ENCODE measurements at regions not wholly inside any gene's neighbourhood (a gene's known extent, or its start where the extent isn't known, plus 50 kb on each side); places are given as distances from the start of the nearest gene placed in this dataset.
"Not testable (repeated sequence)": the region's sequence is repeated elsewhere in the genome, so short reads cannot be mapped to it uniquely, and the experiment has no call there.

GRCh38 chr18:67134911-67135310 lies 381.6 kb downstream of the DSEL start:
- H3K36me3 ChIP-seq (replicated peaks): no peaks in the 10 kb centered on the region
- no peak overlapping the region for H3K27ac ChIP-seq
- in situ Hi-C loops (cut with HindIII; ENCODE audit: low pct_ligation_motif_present, low sequenced_read_pairs): no loop called here
- TF ChIP-seq CTCF (IDR thresholded peaks at IDR 0.05; ENCODE audit: low read depth, low read length, missing control alignments): no peak
- H3K27me3 ChIP-seq (replicated peaks): no peaks in the 10 kb centered on the region
- no peak for DNase-seq
- no peak overlapping the region for H3K4me3 ChIP-seq (ENCODE audit: low read depth, low read length)

- no peak for TF ChIP-seq CTCF (IDR thresholded peaks at IDR 0.05; ENCODE audit: low read depth, low read length, missing control alignments)
- in situ Hi-C loops (cut with HindIII; ENCODE audit: low pct_ligation_motif_present, low sequenced_read_pairs): no loop called here
- DNase-seq: no peak
These were observed 382.9 kb downstream of the DSEL start for GRCh38 chr18:67133669-67134068.

GRCh38 chr18:67132919-67133318 lies 383.6 kb downstream of the DSEL start:
- Histone ChIP-seq H3K27me3 (replicated peaks) (no peaks in the 10 kb centered on the region), H3K4me3 (ENCODE audit: low read depth, low read length) (no peak overlapping the region), H3K36me3 (replicated peaks) (no peaks in the 10 kb centered on the region), H3K27ac (no peak overlapping the region)
- no peak for DNase-seq
- in situ Hi-C loops (cut with HindIII; ENCODE audit: low pct_ligation_motif_present, low sequenced_read_pairs): no loop called here
- TF ChIP-seq CTCF (IDR thresholded peaks at IDR 0.05; ENCODE audit: low read depth, low read length, missing control alignments): no peak

More at GRCh38 chr18:67133669-67134068, 382.9 kb downstream of the DSEL start:
- Histone ChIP-seq H3K27ac (no peak overlapping the region), H3K4me3 (ENCODE audit: low read depth, low read length) (no peak overlapping the region), H3K27me3 (replicated peaks) (no peaks in the 10 kb centered on the region), H3K36me3 (replicated peaks) (no peaks in the 10 kb centered on the region)

- no peaks in the 10 kb centered on the region for H3K36me3 ChIP-seq (replicated peaks)
- no peak for DNase-seq
- in situ Hi-C loops (cut with HindIII; ENCODE audit: low pct_ligation_motif_present, low sequenced_read_pairs): no loop called here
- TF ChIP-seq CTCF (IDR thresholded peaks at IDR 0.05; ENCODE audit: low read depth, low read length, missing control alignments): no peak
- no peak overlapping the region for H3K4me3 ChIP-seq (ENCODE audit: low read depth, low read length)
- no peaks in the 10 kb centered on the region for H3K27me3 ChIP-seq (replicated peaks)
- H3K27ac ChIP-seq: no peak overlapping the region
These were observed 385.0 kb downstream of the DSEL start for GRCh38 chr18:67131498-67131897.

GRCh38 chr18:67126751-67127150 lies 389.8 kb downstream of the DSEL start:
- in situ Hi-C loops (cut with HindIII; ENCODE audit: low pct_ligation_motif_present, low sequenced_read_pairs); H3K27ac ChIP-seq; H3K36me3 ChIP-seq (replicated peaks); H3K27me3 ChIP-seq (replicated peaks); DNase-seq; H3K4me3 ChIP-seq (ENCODE audit: low read depth, low read length): not testable (repeated sequence)

- H3K36me3 ChIP-seq (replicated peaks): no peaks in the 10 kb centered on the region
- no peak overlapping the region for H3K27ac ChIP-seq
- no peak for DNase-seq
- in situ Hi-C loops (cut with HindIII; ENCODE audit: low pct_ligation_motif_present, low sequenced_read_pairs): no loop called here
- TF ChIP-seq CTCF (IDR thresholded peaks at IDR 0.05; ENCODE audit: low read depth, low read length, missing control alignments): no peak
- H3K4me3 ChIP-seq (ENCODE audit: low read depth, low read length): no peak overlapping the region
- no peaks in the 10 kb centered on the region for H3K27me3 ChIP-seq (replicated peaks)
These were observed 392.6 kb downstream of the DSEL start for GRCh38 chr18:67123901-67124300.

All from brain microvascular endothelial cell (primary cell).